ENCODE measurements at regions not wholly inside any gene's neighbourhood (a gene's known extent, or its start where the extent isn't known, plus 50 kb on each side); places are given as distances from the start of the nearest gene placed in this dataset.

DNA sequence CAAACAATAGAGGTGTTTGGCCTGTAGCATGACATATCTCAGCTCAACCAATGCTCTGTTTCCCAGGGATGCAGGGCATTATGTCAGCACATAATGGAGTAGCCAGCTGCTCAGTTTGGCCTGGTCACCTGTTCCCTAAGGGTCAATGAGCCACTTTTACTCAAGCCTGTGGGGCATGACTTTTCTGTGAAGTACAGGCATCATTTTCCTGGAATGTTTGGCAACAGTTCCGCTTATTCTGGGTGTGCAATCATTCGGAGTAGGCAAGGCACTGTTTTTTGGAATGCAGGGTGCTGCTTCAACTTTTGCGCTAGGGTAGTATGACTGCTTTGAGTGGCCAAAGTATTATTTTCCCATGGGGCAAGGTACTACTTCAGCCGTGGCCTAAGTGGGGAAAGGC, 665.4 kb downstream of the EPHA7 start:
- TF ChIP-seq HNF4A (conservative IDR thresholded peaks at IDR 0.05) (no peak), SP1 (IDR thresholded peaks at IDR 0.05) (no peak), YY1 (IDR thresholded peaks at IDR 0.05) (no peak), EGR1 (IDR thresholded peaks at IDR 0.05; ENCODE audit: low read depth in 2 of 2) (no peak)
- TF ChIP-seq, protein P1, sequence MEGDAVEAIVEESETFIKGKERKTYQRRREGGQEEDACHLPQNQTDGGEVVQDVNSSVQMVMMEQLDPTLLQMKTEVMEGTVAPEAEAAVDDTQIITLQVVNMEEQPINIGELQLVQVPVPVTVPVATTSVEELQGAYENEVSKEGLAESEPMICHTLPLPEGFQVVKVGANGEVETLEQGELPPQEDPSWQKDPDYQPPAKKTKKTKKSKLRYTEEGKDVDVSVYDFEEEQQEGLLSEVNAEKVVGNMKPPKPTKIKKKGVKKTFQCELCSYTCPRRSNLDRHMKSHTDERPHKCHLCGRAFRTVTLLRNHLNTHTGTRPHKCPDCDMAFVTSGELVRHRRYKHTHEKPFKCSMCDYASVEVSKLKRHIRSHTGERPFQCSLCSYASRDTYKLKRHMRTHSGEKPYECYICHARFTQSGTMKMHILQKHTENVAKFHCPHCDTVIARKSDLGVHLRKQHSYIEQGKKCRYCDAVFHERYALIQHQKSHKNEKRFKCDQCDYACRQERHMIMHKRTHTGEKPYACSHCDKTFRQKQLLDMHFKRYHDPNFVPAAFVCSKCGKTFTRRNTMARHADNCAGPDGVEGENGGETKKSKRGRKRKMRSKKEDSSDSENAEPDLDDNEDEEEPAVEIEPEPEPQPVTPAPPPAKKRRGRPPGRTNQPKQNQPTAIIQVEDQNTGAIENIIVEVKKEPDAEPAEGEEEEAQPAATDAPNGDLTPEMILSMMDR (IDR thresholded peaks at IDR 0.05; ENCODE audit: low read depth, low read length, missing input control), result no peak

Measured in liver (tissue), 3 donors.